ENCODE measurements at regions not wholly inside any gene's neighbourhood (a gene's known extent, or its start where the extent isn't known, plus 50 kb on each side); places are given as distances from the start of the nearest gene placed in this dataset.

GRCh38 chr2:121041516-121041915 is 243.5 kb downstream of the TFCP2L1 start:
- H3K27me3 Mint-ChIP-seq (ENCODE audit: low read depth): peaks cover 26% of the 10 kb centered on the region
- DNase-seq (ENCODE audit: low spot score) (no peak), ATAC-seq (no peak)
- ChIA-PET CTCF (interaction anchor here (0.7 kb wide), 1 partner anchor 98 kb away, joined by 3 read pairs; no protein-coding TSS in a partner anchor), POLR2A (no interaction called here)
- no peaks in the 10 kb centered on the region for H3K36me3 Mint-ChIP-seq
- TF ChIP-seq NR2C2 (CRISPR knock-in tag; IDR thresholded peaks at IDR 0.05) (no peak), STAT6 (CRISPR knock-in tag; conservative IDR thresholded peaks at IDR 0.05; ENCODE audit: low read depth) (no peak), ZNF138 (CRISPR knock-in tag; conservative IDR thresholded peaks at IDR 0.05) (no peak), SMAD3 (CRISPR knock-in tag; IDR thresholded peaks at IDR 0.05; ENCODE audit: borderline replicate concordance) (no peak), KAT7 (CRISPR knock-in tag; IDR thresholded peaks at IDR 0.05; ENCODE audit: borderline replicate concordance) (no peak), AR (CRISPR knock-in tag; IDR thresholded peaks at IDR 0.05) (no peak), ZNF396 (CRISPR knock-in tag; IDR thresholded peaks at IDR 0.05; ENCODE audit: borderline replicate concordance) (no peak), GABPB1 (CRISPR knock-in tag; IDR thresholded peaks at IDR 0.05) (no peak), NR3C1 (CRISPR knock-in tag; conservative IDR thresholded peaks at IDR 0.05; ENCODE audit: low read depth) (no peak), ZNF232 (CRISPR knock-in tag; IDR thresholded peaks at IDR 0.05) (no peak), CREM (CRISPR knock-in tag; IDR thresholded peaks at IDR 0.05) (no peak), MYBL2 (CRISPR knock-in tag; IDR thresholded peaks at IDR 0.05) (no peak), ZNF317 (CRISPR knock-in tag; IDR thresholded peaks at IDR 0.05; ENCODE audit: borderline replicate concordance, low read depth) (no peak), HMGXB4 (CRISPR knock-in tag; IDR thresholded peaks at IDR 0.05) (no peak), ZBTB43 (CRISPR knock-in tag; IDR thresholded peaks at IDR 0.05) (no peak), CTCF (IDR thresholded peaks at IDR 0.05) (no peak)
- TF ChIP-seq, protein P1, sequence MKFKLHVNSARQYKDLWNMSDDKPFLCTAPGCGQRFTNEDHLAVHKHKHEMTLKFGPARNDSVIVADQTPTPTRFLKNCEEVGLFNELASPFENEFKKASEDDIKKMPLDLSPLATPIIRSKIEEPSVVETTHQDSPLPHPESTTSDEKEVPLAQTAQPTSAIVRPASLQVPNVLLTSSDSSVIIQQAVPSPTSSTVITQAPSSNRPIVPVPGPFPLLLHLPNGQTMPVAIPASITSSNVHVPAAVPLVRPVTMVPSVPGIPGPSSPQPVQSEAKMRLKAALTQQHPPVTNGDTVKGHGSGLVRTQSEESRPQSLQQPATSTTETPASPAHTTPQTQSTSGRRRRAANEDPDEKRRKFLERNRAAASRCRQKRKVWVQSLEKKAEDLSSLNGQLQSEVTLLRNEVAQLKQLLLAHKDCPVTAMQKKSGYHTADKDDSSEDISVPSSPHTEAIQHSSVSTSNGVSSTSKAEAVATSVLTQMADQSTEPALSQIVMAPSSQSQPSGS (CRISPR knock-in tag; IDR thresholded peaks at IDR 0.05; ENCODE audit: borderline replicate concordance, low read depth): no peak
- TF ChIP-seq, protein P2, sequence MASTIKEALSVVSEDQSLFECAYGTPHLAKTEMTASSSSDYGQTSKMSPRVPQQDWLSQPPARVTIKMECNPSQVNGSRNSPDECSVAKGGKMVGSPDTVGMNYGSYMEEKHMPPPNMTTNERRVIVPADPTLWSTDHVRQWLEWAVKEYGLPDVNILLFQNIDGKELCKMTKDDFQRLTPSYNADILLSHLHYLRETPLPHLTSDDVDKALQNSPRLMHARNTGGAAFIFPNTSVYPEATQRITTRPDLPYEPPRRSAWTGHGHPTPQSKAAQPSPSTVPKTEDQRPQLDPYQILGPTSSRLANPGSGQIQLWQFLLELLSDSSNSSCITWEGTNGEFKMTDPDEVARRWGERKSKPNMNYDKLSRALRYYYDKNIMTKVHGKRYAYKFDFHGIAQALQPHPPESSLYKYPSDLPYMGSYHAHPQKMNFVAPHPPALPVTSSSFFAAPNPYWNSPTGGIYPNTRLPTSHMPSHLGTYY (CRISPR knock-in tag; IDR thresholded peaks at IDR 0.05): no peak
- no peak overlapping the region for H3K27ac Mint-ChIP-seq
- H3K4me1 Mint-ChIP-seq: peaks cover 9% of the 10 kb centered on the region
- no peak overlapping the region for H3K4me3 Mint-ChIP-seq
- H3K9me3 Mint-ChIP-seq: peaks cover 6% of the 10 kb centered on the region; the same call in 1 of the 2 replicates
